WTC11 (cell line): ENCODE measurements at regions not wholly inside any gene's neighbourhood (a gene's known extent, or its start where the extent isn't known, plus 50 kb on each side); places are given as distances from the start of the nearest gene placed in this dataset.

ENCODE experiments used
- ATAC-seq: fragments of 200-7000 bp; cut with Tn5 transposase; 2 replicates; pipeline ENCODE4 v1.10.0; 2021; ENCODE audit warnings: mild to moderate bottlenecking, moderate library complexity
- CTCF ChIA-PET: fragments of 300-600 bp; sonication (Branson Sonifier 250); formaldehyde crosslinking; loops from one replicate; lab custom pipeline; 2021; ENCODE audit warnings: antibody characterized with exemption; lab: Charles Lee
- POLR2A ChIA-PET: fragments of 350-600 bp; sonication (Branson Sonifier 250); formaldehyde crosslinking; loops from one replicate; lab custom pipeline; 2021; ENCODE audit warnings: antibody characterized with exemption; lab: Charles Lee
- DNase-seq: peaks from one replicate; pipeline ENCODE4 v3.0.0; 2021; ENCODE audit warnings: low spot score
- H3K27ac Mint-ChIP-seq: 2 replicates; pipeline ENCODE4 v1.8.0; 2021; ENCODE audit warnings: mixed read lengths
- H3K27me3 Mint-ChIP-seq: 2 replicates; pipeline ENCODE4 v1.8.0; 2021; ENCODE audit warnings: low read depth, mild to moderate bottlenecking, moderate library complexity, mixed read lengths
- H3K36me3 Mint-ChIP-seq: 2 replicates; pipeline ENCODE4 v1.8.0; 2021; ENCODE audit warnings: mixed read lengths
- H3K4me1 Mint-ChIP-seq: 2 replicates; pipeline ENCODE4 v1.8.0; 2022; ENCODE audit warnings: mixed read lengths
- H3K4me3 Mint-ChIP-seq: 2 replicates; pipeline ENCODE4 v1.8.0; 2021; ENCODE audit warnings: mild to moderate bottlenecking, moderate library complexity, mixed read lengths
- H3K9me3 Mint-ChIP-seq: 2 replicates; pipeline ENCODE4 v1.8.0; 2021; ENCODE audit warnings: mixed read lengths
- ATF1 ChIP-seq: sonication (generic); formaldehyde crosslinking; IDR thresholded peaks from 2 replicates; pipeline ENCODE4 v1.8.1; 2023; ENCODE audit warnings: mild to moderate bottlenecking, moderate library complexity, missing genetic modification reagents
- ATF3 ChIP-seq: sonication (generic); formaldehyde crosslinking; conservative IDR thresholded peaks from 2 replicates; pipeline ENCODE4 v1.8.1; 2022; ENCODE audit warnings: mild to moderate bottlenecking, missing genetic modification reagents
- CREB1 ChIP-seq: sonication (generic); formaldehyde crosslinking; IDR thresholded peaks from 2 replicates; pipeline ENCODE4 v1.8.0; 2023; ENCODE audit warnings: mild to moderate bottlenecking, missing genetic modification reagents
- CTCF ChIP-seq: fragments of 200-600 bp; IDR thresholded peaks from 2 replicates; pipeline ENCODE4 v1.8.0; 2022; ENCODE audit warnings: antibody characterized with exemption
- E2F4 ChIP-seq: sonication (generic); formaldehyde crosslinking; IDR thresholded peaks from 2 replicates; pipeline ENCODE4 v1.8.1; 2022; ENCODE audit warnings: low read depth, mild to moderate bottlenecking, moderate library complexity, missing genetic modification reagents, borderline replicate concordance
- ELF4 ChIP-seq: sonication (generic); formaldehyde crosslinking; IDR thresholded peaks from 2 replicates; pipeline ENCODE4 v1.8.1; 2022; ENCODE audit warnings: low read depth, mild to moderate bottlenecking, moderate library complexity, missing genetic modification reagents
- ESRRA ChIP-seq: sonication (generic); formaldehyde crosslinking; IDR thresholded peaks from 2 replicates; pipeline ENCODE4 v1.8.1; 2022; ENCODE audit warnings: mild to moderate bottlenecking, missing genetic modification reagents, borderline replicate concordance
- FOXK1 ChIP-seq: sonication (generic); formaldehyde crosslinking; IDR thresholded peaks from 2 replicates; pipeline ENCODE4 v1.8.0; 2022; ENCODE audit warnings: mild to moderate bottlenecking, moderate library complexity, missing genetic modification reagents
- GABPB1 ChIP-seq: sonication (generic); formaldehyde crosslinking; IDR thresholded peaks from 2 replicates; pipeline ENCODE4 v1.8.1; 2023; ENCODE audit warnings: mild to moderate bottlenecking, missing genetic modification reagents
- GTF2I ChIP-seq: fragments of 250-450 bp; sonication (Bioruptor Pico); conservative IDR thresholded peaks from 2 replicates; pipeline ENCODE4 v1.4.0; 2021; ENCODE audit warnings: mild to moderate bottlenecking
- JUN ChIP-seq: sonication (generic); formaldehyde crosslinking; IDR thresholded peaks from 2 replicates; pipeline ENCODE4 v1.8.0; 2023; ENCODE audit warnings: mild to moderate bottlenecking, missing genetic modification reagents
- MXD4 ChIP-seq: fragments of 250-450 bp; sonication (Bioruptor Pico); IDR thresholded peaks from 2 replicates; pipeline ENCODE4 v1.8.0; 2021; ENCODE audit warnings: mild to moderate bottlenecking, moderate library complexity, borderline replicate concordance
- NFYB ChIP-seq: sonication (generic); formaldehyde crosslinking; conservative IDR thresholded peaks from 2 replicates; pipeline ENCODE4 v1.8.0; 2022; ENCODE audit warnings: low read depth, missing genetic modification reagents
- OVOL2 ChIP-seq: fragments of 250-450 bp; sonication (Bioruptor Pico); IDR thresholded peaks from 2 replicates; pipeline ENCODE4 v1.9.0; 2021; ENCODE audit warnings: mild to moderate bottlenecking, borderline replicate concordance
- PRRX2 ChIP-seq: fragments of 250-450 bp; sonication (Bioruptor Pico); IDR thresholded peaks from 2 replicates; pipeline ENCODE4 v1.8.0; 2021; ENCODE audit warnings: mild to moderate bottlenecking
- SMAD4 ChIP-seq: sonication (generic); formaldehyde crosslinking; IDR thresholded peaks from 2 replicates; pipeline ENCODE4 v1.8.0; 2022; ENCODE audit warnings: mild to moderate bottlenecking, missing genetic modification reagents
- TEAD1 ChIP-seq: sonication (generic); formaldehyde crosslinking; IDR thresholded peaks from 2 replicates; pipeline ENCODE4 v1.8.0; 2022; ENCODE audit warnings: mild to moderate bottlenecking, missing genetic modification reagents
- TP53 ChIP-seq: sonication (generic); formaldehyde crosslinking; IDR thresholded peaks from 2 replicates; pipeline ENCODE4 v1.8.1; 2023; ENCODE audit warnings: mild to moderate bottlenecking, missing genetic modification reagents
- ZBTB21 ChIP-seq: sonication (generic); formaldehyde crosslinking; IDR thresholded peaks from 2 replicates; pipeline ENCODE4 v1.8.1; 2023; ENCODE audit warnings: mild to moderate bottlenecking, missing genetic modification reagents, borderline replicate concordance
- ZNF138 ChIP-seq: sonication (generic); formaldehyde crosslinking; conservative IDR thresholded peaks from 2 replicates; pipeline ENCODE4 v1.8.1; 2022; ENCODE audit warnings: mild to moderate bottlenecking, moderate library complexity, missing genetic modification reagents
- ZNF219 ChIP-seq: sonication (generic); formaldehyde crosslinking; IDR thresholded peaks from 2 replicates; pipeline ENCODE4 v1.8.0; 2023; ENCODE audit warnings: missing genetic modification reagents, mild to moderate bottlenecking, borderline replicate concordance
- ZNF232 ChIP-seq: sonication (generic); formaldehyde crosslinking; IDR thresholded peaks from 2 replicates; pipeline ENCODE4 v1.8.0; 2022; ENCODE audit warnings: mild to moderate bottlenecking, missing genetic modification reagents
- ZNF317 ChIP-seq: sonication (generic); formaldehyde crosslinking; IDR thresholded peaks from 2 replicates; pipeline ENCODE4 v1.8.1; 2023; ENCODE audit warnings: low read depth, mild to moderate bottlenecking, moderate library complexity, missing genetic modification reagents, borderline replicate concordance
- ZNF416 ChIP-seq: fragments of 250-450 bp; sonication (Bioruptor Pico); IDR thresholded peaks from 2 replicates; pipeline ENCODE4 v1.9.0; 2021; ENCODE audit warnings: mild to moderate bottlenecking, inconsistent platforms
- ZNF423 ChIP-seq: fragments of 250-450 bp; sonication (Bioruptor Pico); IDR thresholded peaks from 2 replicates; pipeline ENCODE4 v2.1.2; 2022; ENCODE audit warnings: mild to moderate bottlenecking, moderate library complexity
- TF ChIP-seq, protein P1 (sequence below): fragments of 250-450 bp; sonication (Bioruptor Pico); conservative IDR thresholded peaks from 2 replicates; pipeline ENCODE4 v1.9.0; 2021; ENCODE audit warnings: mild to moderate bottlenecking
- TF ChIP-seq, protein P2 (sequence below): sonication (generic); formaldehyde crosslinking; conservative IDR thresholded peaks from 2 replicates; pipeline ENCODE4 v1.8.1; 2023; ENCODE audit warnings: mild to moderate bottlenecking, low read depth, missing genetic modification reagents, moderate library complexity
- TF ChIP-seq, protein P3 (sequence below): sonication (generic); formaldehyde crosslinking; IDR thresholded peaks from 2 replicates; pipeline ENCODE4 v1.8.0; 2022; ENCODE audit warnings: mild to moderate bottlenecking, missing genetic modification reagents

- TF ChIP-seq ELF4 (CRISPR knock-in tag): no peak
- TF ChIP-seq, all 79 proteins: peak for 0
Measured at GRCh38 chr9:104345061-104345460, 159.0 kb upstream of the OR13F1 start (continued).

DNA sequence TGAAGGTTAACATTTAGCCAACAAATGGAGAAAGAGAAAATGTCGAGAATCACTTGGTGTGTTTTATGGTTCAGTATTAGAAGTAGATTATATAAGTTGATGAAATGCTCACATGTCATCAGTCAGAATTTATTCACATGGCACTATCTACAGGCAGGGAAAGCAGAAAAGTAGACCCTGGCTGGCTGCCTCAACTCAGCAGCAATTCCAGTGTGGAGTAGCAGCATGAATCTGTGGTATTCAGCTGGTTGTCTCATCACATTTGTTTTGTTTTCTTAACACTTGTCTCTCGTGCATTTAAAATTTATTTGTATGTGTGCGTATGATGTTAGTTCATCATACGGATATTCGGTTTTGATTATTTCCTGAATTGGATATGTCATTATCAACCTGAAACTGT, 153.5 kb upstream of the OR13F1 start:
- no peak for TF ChIP-seq ZNF138 (CRISPR knock-in tag)
- no peak for TF ChIP-seq ZNF317 (CRISPR knock-in tag)
- no peak for TF ChIP-seq ZNF416 (CRISPR knock-in tag)
- TF ChIP-seq MXD4 (CRISPR knock-in tag): no peak
- TF ChIP-seq ATF1 (CRISPR knock-in tag): no peak
- no peak for TF ChIP-seq TEAD1 (CRISPR knock-in tag)
- TF ChIP-seq ZNF219 (CRISPR knock-in tag): no peak
- TF ChIP-seq CTCF: no peak
- TF ChIP-seq SMAD4 (CRISPR knock-in tag): no peak
- TF ChIP-seq ZBTB21 (CRISPR knock-in tag): no peak
- TF ChIP-seq ZNF423 (CRISPR knock-in tag): no peak
- no peak for TF ChIP-seq FOXK1 (CRISPR knock-in tag)
- no peak for TF ChIP-seq TP53 (CRISPR knock-in tag)
- TF ChIP-seq, all 79 proteins: peak for 0
- ChIA-PET POLR2A (no interaction called here), CTCF (no interaction called here)
- no peaks in the 10 kb centered on the region for H3K4me1 Mint-ChIP-seq
- DNase-seq (no peak), ATAC-seq (no peak)
- H3K9me3 Mint-ChIP-seq: no peaks in the 10 kb centered on the region
- H3K36me3 Mint-ChIP-seq: no peaks in the 10 kb centered on the region
- no peak overlapping the region for H3K4me3 Mint-ChIP-seq
- no peaks in the 10 kb centered on the region for H3K27me3 Mint-ChIP-seq
- peak overlapping the region; percentile 48; the same call in 1 of the 2 replicates for H3K27ac Mint-ChIP-seq

DNA sequence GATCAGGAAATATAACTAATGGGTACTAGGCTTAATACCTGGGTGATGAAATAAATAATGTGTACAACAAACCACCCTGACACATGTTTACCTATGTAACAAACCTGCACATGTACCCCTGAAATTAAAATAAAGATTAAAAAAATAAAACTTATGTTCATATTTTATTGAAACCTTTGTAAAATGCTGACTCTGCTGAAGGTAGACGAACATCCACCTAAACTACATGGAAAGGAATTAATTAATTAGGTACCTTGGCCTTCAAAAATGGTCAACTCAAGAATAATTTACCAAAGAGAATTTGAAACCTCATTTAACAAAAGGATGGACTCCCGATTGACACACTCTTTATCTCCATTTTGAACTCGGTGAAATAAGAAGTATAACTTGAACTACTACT, 152.3 kb upstream of the OR13F1 start:
- CTCF ChIA-PET: no interaction called here
- TF ChIP-seq, protein P1, sequence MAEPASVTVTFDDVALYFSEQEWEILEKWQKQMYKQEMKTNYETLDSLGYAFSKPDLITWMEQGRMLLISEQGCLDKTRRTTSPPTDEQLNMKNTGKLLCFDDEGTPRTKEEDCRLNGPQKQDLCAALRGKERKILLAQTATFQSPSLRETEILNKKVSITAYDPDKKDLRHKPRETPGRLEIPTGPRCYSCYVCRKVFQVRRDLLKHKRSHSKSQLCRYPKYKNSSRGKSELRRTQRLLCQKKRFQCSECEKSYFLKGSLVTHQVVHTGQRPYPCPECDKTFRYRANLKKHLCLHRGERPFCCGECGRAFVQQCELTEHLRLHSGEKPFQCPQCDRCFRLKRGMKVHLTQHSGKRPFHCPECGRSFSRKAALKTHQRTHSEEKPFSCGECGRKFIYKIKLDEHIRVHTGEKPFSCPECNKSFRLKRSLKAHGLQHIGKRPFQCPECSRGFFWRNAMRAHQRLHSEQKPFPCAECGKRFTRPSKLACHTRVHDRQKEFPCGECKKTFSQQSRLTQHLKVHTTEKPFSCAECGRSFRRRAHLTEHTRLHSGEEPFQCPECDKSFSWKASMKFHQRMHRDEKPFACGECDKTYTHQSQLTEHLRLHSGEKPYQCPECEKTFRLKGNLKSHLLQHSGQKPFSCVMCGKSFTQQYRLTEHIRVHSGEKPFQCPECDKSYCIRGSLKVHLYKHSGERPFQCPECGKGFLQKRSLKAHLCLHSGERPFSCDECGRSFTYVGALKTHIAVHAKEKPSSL (CRISPR knock-in tag): no peak
- no peak for TF ChIP-seq ATF3 (CRISPR knock-in tag)
- no peak for TF ChIP-seq PRRX2
- TF ChIP-seq ZNF138 (CRISPR knock-in tag): no peak
- no peak for TF ChIP-seq GABPB1 (CRISPR knock-in tag)
- TF ChIP-seq E2F4 (CRISPR knock-in tag): no peak
- no peak for TF ChIP-seq GTF2I (CRISPR knock-in tag)
- TF ChIP-seq NFYB (CRISPR knock-in tag): no peak
- TF ChIP-seq CREB1 (CRISPR knock-in tag): no peak
- no peak for TF ChIP-seq JUN (CRISPR knock-in tag)
- TF ChIP-seq ZNF232 (CRISPR knock-in tag): no peak
- TF ChIP-seq, protein P2, sequence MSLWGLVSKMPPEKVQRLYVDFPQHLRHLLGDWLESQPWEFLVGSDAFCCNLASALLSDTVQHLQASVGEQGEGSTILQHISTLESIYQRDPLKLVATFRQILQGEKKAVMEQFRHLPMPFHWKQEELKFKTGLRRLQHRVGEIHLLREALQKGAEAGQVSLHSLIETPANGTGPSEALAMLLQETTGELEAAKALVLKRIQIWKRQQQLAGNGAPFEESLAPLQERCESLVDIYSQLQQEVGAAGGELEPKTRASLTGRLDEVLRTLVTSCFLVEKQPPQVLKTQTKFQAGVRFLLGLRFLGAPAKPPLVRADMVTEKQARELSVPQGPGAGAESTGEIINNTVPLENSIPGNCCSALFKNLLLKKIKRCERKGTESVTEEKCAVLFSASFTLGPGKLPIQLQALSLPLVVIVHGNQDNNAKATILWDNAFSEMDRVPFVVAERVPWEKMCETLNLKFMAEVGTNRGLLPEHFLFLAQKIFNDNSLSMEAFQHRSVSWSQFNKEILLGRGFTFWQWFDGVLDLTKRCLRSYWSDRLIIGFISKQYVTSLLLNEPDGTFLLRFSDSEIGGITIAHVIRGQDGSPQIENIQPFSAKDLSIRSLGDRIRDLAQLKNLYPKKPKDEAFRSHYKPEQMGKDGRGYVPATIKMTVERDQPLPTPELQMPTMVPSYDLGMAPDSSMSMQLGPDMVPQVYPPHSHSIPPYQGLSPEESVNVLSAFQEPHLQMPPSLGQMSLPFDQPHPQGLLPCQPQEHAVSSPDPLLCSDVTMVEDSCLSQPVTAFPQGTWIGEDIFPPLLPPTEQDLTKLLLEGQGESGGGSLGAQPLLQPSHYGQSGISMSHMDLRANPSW: no peak
- no peak for TF ChIP-seq ESRRA (CRISPR knock-in tag)
- no peak for TF ChIP-seq OVOL2 (CRISPR knock-in tag)
- TF ChIP-seq, protein P3, sequence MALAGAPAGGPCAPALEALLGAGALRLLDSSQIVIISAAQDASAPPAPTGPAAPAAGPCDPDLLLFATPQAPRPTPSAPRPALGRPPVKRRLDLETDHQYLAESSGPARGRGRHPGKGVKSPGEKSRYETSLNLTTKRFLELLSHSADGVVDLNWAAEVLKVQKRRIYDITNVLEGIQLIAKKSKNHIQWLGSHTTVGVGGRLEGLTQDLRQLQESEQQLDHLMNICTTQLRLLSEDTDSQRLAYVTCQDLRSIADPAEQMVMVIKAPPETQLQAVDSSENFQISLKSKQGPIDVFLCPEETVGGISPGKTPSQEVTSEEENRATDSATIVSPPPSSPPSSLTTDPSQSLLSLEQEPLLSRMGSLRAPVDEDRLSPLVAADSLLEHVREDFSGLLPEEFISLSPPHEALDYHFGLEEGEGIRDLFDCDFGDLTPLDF (CRISPR knock-in tag): no peak

More for the DNA sequence above, 152.3 kb upstream of the OR13F1 start:
- Mint-ChIP-seq H3K4me1 (peaks cover 3% of the 10 kb centered on the region; the same call in 1 of the 2 replicates), H3K27ac (no peak overlapping the region), H3K36me3 (no peaks in the 10 kb centered on the region), H3K27me3 (no peaks in the 10 kb centered on the region), H3K4me3 (no peak overlapping the region), H3K9me3 (no peaks in the 10 kb centered on the region)
- DNase-seq: no peak
- no peak for ATAC-seq
- POLR2A ChIA-PET: no interaction called here
